ENCODE measurements at regions not wholly inside any gene's neighbourhood (a gene's known extent, or its start where the extent isn't known, plus 50 kb on each side); places are given as distances from the start of the nearest gene placed in this dataset.

DNA sequence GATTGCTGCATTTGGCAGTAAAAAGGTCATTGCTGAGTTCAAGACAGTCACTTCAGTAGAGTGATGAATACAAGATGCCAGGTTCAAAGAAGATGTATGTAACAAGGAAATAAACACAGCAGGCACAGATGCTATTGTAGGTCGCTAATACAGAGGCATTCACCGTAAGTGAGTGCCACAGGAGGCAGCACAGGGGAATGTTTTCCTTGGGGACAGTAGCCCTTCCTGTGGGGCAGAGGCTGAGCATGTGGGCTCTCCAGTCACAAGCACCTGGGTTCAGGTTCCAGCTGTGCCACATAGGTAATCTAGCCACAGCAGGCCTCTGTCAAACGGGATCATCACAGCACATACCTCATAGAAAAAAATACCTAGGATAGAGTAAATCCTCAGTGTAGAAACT is 86.3 kb downstream of the RSL24D1 start:
- H4K8ac ChIP-seq (ENCODE audit: low read depth, low read length) = no peak overlapping the region
- H3K9ac ChIP-seq (ENCODE audit: low read length) = no peak overlapping the region
- H3K56ac ChIP-seq (ENCODE audit: low read length) = no peak overlapping the region
- no peaks in the 10 kb centered on the region for H3K79me2 ChIP-seq (ENCODE audit: control insufficient read depth, insufficient read depth, low read length)
- H3K18ac ChIP-seq (ENCODE audit: low read length) = no peak overlapping the region
- H3K27ac ChIP-seq (ENCODE audit: low read depth, low read length) = no peak overlapping the region
- no peak overlapping the region for H2BK5ac ChIP-seq (ENCODE audit: low read length)
- H3K4ac ChIP-seq (ENCODE audit: low read depth, low read length) = no peak overlapping the region
- H3K4me1 ChIP-seq (ENCODE audit: control insufficient read depth, low read depth, low read length) = no peaks in the 10 kb centered on the region
- H3K23ac ChIP-seq (ENCODE audit: low read length) = no peak overlapping the region
- WGBS (ENCODE audit: extremely low coverage, insufficient coverage, low lambda C conversion rate) = no CpG with 5 or more reads among the region's 3 CpGs
- no peak overlapping the region for H2AK5ac ChIP-seq (ENCODE audit: low read length)
- H3K4me2 ChIP-seq (ENCODE audit: low read length) = no peak overlapping the region
- no peak overlapping the region for H4K5ac ChIP-seq (ENCODE audit: low read length)
- H3K27me3 ChIP-seq (ENCODE audit: insufficient read depth, low read length, poor library complexity) = no peaks in the 10 kb centered on the region
- peak; percentile 53 for DNase-seq
- no peak overlapping the region for H2BK15ac ChIP-seq (replicated peaks; ENCODE audit: low read depth)
- no peaks in the 10 kb centered on the region for H3K36me3 ChIP-seq (ENCODE audit: control insufficient read depth, insufficient read depth, low read length)
- no peaks in the 10 kb centered on the region for H3K79me1 ChIP-seq (ENCODE audit: low read length)
- no peak overlapping the region for H2BK120ac ChIP-seq (ENCODE audit: low read depth, low read length)
- H3K4me3 ChIP-seq (ENCODE audit: low read length) = no peak overlapping the region

DNA sequence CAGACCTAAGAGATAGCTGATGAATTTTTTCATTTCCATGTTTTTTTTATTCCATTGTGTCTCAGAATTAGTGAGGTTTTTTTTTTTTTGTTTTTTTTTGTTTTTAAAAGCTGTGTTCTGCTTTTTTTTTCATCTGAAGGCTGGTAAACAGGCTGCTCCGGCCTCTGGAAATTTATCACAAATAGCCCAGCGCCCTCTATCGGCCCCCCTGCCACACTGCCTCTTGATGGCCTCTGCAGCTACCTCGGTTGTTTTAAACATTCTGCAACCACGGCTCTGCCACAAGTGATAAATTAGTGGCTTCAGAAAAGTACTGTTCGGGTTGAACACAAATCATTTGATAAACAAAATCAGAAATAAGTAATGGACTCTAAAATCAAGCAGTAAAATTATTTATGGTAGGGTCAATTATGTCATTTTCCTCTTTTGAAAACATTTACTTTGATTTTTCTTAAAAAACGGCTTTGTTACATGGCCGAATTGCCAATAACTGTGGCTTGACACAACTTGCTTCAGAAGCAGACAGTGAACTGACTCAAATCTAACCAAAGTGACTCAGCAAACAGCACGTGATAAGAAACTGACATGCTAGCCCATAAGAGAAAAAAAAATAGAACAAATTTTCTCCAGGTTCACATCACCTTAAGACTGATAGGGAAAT is 87.8 kb downstream of the RSL24D1 start:
- Histone ChIP-seq H4K5ac (ENCODE audit: low read length) (no peak overlapping the region), H3K36me3 (ENCODE audit: control insufficient read depth, insufficient read depth, low read length) (no peaks in the 10 kb centered on the region), H3K79me2 (ENCODE audit: control insufficient read depth, insufficient read depth, low read length) (no peaks in the 10 kb centered on the region), H4K8ac (ENCODE audit: low read depth, low read length) (no peak overlapping the region), H3K18ac (ENCODE audit: low read length) (no peak overlapping the region), H2BK5ac (ENCODE audit: low read length) (no peak overlapping the region), H3K79me1 (ENCODE audit: low read length) (no peaks in the 10 kb centered on the region), H2AK5ac (ENCODE audit: low read length) (no peak overlapping the region), H3K56ac (ENCODE audit: low read length) (no peak overlapping the region), H2BK15ac (replicated peaks; ENCODE audit: low read depth) (no peak overlapping the region), H3K23ac (ENCODE audit: low read length) (no peak overlapping the region), H3K27ac (ENCODE audit: low read depth, low read length) (no peak overlapping the region), H3K9ac (ENCODE audit: low read length) (no peak overlapping the region), H3K4ac (ENCODE audit: low read depth, low read length) (no peak overlapping the region), H3K4me2 (ENCODE audit: low read length) (no peak overlapping the region), H2BK120ac (ENCODE audit: low read depth, low read length) (no peak overlapping the region), H3K4me1 (ENCODE audit: control insufficient read depth, low read depth, low read length) (no peaks in the 10 kb centered on the region), H3K27me3 (ENCODE audit: insufficient read depth, low read length, poor library complexity) (no peaks in the 10 kb centered on the region), H3K4me3 (ENCODE audit: low read length) (no peak overlapping the region)
- no CpG with 5 or more reads among the region's 9 CpGs for WGBS (ENCODE audit: extremely low coverage, insufficient coverage, low lambda C conversion rate)
- DNase-seq = peak; percentile 72

DNA sequence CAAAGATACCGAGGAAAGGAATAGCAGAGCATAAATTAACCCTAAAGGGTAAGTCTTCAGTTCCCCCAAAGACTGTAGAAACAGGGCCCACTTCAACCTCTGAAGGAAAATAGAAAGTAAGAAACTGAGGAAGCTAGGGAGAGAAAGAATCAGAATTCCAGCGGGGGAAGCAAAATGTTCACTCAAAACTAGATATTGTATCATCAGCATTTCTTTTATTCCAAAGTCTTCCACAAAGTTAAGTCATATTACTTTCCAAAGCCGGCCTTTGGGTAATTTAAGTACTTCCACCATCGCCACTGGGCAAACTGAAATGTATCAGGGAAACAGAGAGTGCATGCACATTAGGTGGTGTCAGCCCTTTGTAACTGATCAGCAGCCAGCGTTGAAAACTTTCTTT is 88.3 kb downstream of the RSL24D1 start:
- H3K4me2 ChIP-seq (ENCODE audit: low read length) = no peak overlapping the region
- no peak for DNase-seq
- WGBS (ENCODE audit: extremely low coverage, insufficient coverage, low lambda C conversion rate) = no CpG with 5 or more reads among the region's 5 CpGs

DNA sequence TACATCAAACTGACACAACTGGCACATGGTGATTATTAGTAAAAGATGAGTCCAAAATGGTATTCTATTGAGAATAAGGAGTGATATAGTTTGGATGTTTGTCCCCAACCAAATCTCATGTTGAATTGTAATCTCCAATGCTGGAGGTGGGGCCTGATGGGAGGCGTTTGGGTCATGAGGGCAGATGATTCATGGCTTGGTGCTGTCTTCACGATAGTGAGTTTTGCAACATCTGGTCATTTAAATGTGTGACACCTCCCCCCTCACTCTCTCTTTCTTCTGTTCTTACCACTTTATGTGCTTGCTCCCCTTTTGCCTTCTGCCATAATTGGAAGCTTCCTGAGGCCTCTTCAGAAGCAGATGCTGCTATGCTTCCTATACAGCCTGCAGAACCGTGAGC is 90.6 kb downstream of the RSL24D1 start:
- no peak overlapping the region for H3K18ac ChIP-seq (ENCODE audit: low read length)
- H3K27ac ChIP-seq (ENCODE audit: low read depth, low read length) = no peak overlapping the region
- no peak overlapping the region for H3K4me2 ChIP-seq (ENCODE audit: low read length)
- H3K4me3 ChIP-seq (ENCODE audit: low read length) = no peak overlapping the region
- H3K23ac ChIP-seq (ENCODE audit: low read length) = no peak overlapping the region
- H3K79me1 ChIP-seq (ENCODE audit: low read length) = no peaks in the 10 kb centered on the region
- no peak overlapping the region for H3K9ac ChIP-seq (ENCODE audit: low read length)
- H3K56ac ChIP-seq (ENCODE audit: low read length) = no peak overlapping the region
- H3K4ac ChIP-seq (ENCODE audit: low read depth, low read length) = no peak overlapping the region
- H2BK15ac ChIP-seq (replicated peaks; ENCODE audit: low read depth) = no peak overlapping the region
- H3K4me1 ChIP-seq (ENCODE audit: control insufficient read depth, low read depth, low read length) = no peaks in the 10 kb centered on the region
- H2AK5ac ChIP-seq (ENCODE audit: low read length) = no peak overlapping the region
- no peak for DNase-seq
- H4K8ac ChIP-seq (ENCODE audit: low read depth, low read length) = no peak overlapping the region
- no peak overlapping the region for H2BK5ac ChIP-seq (ENCODE audit: low read length)
- WGBS (ENCODE audit: extremely low coverage, insufficient coverage, low lambda C conversion rate) = no CpG with 5 or more reads among the region's 3 CpGs
- H3K27me3 ChIP-seq (ENCODE audit: insufficient read depth, low read length, poor library complexity) = no peaks in the 10 kb centered on the region
- H3K36me3 ChIP-seq (ENCODE audit: control insufficient read depth, insufficient read depth, low read length) = no peaks in the 10 kb centered on the region
- H2BK120ac ChIP-seq (ENCODE audit: low read depth, low read length) = no peak overlapping the region
- no peak overlapping the region for H4K5ac ChIP-seq (ENCODE audit: low read length)
- no peaks in the 10 kb centered on the region for H3K79me2 ChIP-seq (ENCODE audit: control insufficient read depth, insufficient read depth, low read length)

More for the DNA sequence above, 88.3 kb downstream of the RSL24D1 start:
- Histone ChIP-seq H2BK15ac (replicated peaks; ENCODE audit: low read depth) (no peak overlapping the region), H3K18ac (ENCODE audit: low read length) (no peak overlapping the region), H3K36me3 (ENCODE audit: control insufficient read depth, insufficient read depth, low read length) (no peaks in the 10 kb centered on the region), H3K27me3 (ENCODE audit: insufficient read depth, low read length, poor library complexity) (no peaks in the 10 kb centered on the region), H3K4me3 (ENCODE audit: low read length) (no peak overlapping the region), H3K79me1 (ENCODE audit: low read length) (no peaks in the 10 kb centered on the region), H3K9ac (ENCODE audit: low read length) (no peak overlapping the region), H3K79me2 (ENCODE audit: control insufficient read depth, insufficient read depth, low read length) (no peaks in the 10 kb centered on the region), H4K8ac (ENCODE audit: low read depth, low read length) (no peak overlapping the region), H2AK5ac (ENCODE audit: low read length) (no peak overlapping the region), H3K56ac (ENCODE audit: low read length) (no peak overlapping the region), H3K27ac (ENCODE audit: low read depth, low read length) (no peak overlapping the region), H4K5ac (ENCODE audit: low read length) (no peak overlapping the region), H3K4ac (ENCODE audit: low read depth, low read length) (no peak overlapping the region), H2BK120ac (ENCODE audit: low read depth, low read length) (no peak overlapping the region), H3K23ac (ENCODE audit: low read length) (no peak overlapping the region), H2BK5ac (ENCODE audit: low read length) (no peak overlapping the region), H3K4me1 (ENCODE audit: control insufficient read depth, low read depth, low read length) (no peaks in the 10 kb centered on the region)

DNA sequence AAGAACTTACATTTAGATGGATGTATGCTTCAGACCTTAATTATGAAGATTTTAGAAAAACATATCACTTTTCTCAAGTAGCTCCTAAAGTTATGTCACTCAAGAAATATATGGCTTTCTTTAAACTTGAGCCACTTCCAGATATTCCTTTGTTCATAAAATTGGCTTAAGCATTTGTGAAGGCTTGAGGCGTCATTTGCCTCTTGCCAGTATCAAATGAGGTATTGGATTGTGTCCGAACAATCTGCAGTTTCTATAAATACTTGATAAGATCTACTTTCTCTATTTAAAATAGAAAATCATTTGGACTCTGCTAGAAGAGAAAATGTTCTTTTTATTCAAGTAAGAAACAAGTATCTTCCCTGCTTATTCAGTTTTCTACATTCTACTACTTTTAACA is 102.6 kb downstream of the RSL24D1 start:
- no peak overlapping the region for H2BK120ac ChIP-seq (ENCODE audit: low read depth, low read length)
- WGBS (ENCODE audit: extremely low coverage, insufficient coverage, low lambda C conversion rate) = no CpG with 5 or more reads among the region's 2 CpGs
- no peaks in the 10 kb centered on the region for H3K79me2 ChIP-seq (ENCODE audit: control insufficient read depth, insufficient read depth, low read length)
- H3K4me3 ChIP-seq (ENCODE audit: low read length) = no peak overlapping the region
- no peak overlapping the region for H3K4me2 ChIP-seq (ENCODE audit: low read length)
- no peak overlapping the region for H3K9ac ChIP-seq (ENCODE audit: low read length)
- H3K56ac ChIP-seq (ENCODE audit: low read length) = no peak overlapping the region
- no peaks in the 10 kb centered on the region for H3K79me1 ChIP-seq (ENCODE audit: low read length)
- H4K5ac ChIP-seq (ENCODE audit: low read length) = no peak overlapping the region
- no peak overlapping the region for H4K8ac ChIP-seq (ENCODE audit: low read depth, low read length)
- no peaks in the 10 kb centered on the region for H3K36me3 ChIP-seq (ENCODE audit: control insufficient read depth, insufficient read depth, low read length)
- H3K27me3 ChIP-seq (ENCODE audit: insufficient read depth, low read length, poor library complexity) = no peaks in the 10 kb centered on the region
- H2AK5ac ChIP-seq (ENCODE audit: low read length) = no peak overlapping the region
- no peak overlapping the region for H3K4ac ChIP-seq (ENCODE audit: low read depth, low read length)
- no peak overlapping the region for H3K27ac ChIP-seq (ENCODE audit: low read depth, low read length)
- DNase-seq = no peak
- no peak overlapping the region for H2BK5ac ChIP-seq (ENCODE audit: low read length)
- H2BK15ac ChIP-seq (replicated peaks; ENCODE audit: low read depth) = no peak overlapping the region
- H3K4me1 ChIP-seq (ENCODE audit: control insufficient read depth, low read depth, low read length) = no peaks in the 10 kb centered on the region
- no peak overlapping the region for H3K18ac ChIP-seq (ENCODE audit: low read length)
- H3K23ac ChIP-seq (ENCODE audit: low read length) = no peak overlapping the region

DNA sequence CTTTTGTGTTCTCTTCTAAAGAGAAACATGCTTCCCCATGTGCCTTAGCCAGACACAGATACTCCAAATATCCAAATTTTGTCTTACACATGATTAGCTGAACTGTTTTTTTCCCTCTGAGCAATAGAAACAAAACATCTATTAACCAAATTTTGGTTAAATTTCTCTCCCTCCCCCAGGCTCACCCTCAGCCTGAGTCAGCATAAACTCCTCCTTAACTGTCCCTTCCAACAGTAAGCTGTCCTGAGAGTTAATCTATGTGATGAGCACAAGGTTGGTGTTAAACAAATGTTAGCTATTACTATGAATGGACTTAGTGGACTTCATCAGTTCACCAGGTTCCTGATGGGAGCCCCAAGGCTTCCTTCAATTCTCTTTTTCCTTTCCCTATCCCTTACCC is 108.5 kb downstream of the RSL24D1 start:
- Histone ChIP-seq H3K4me3 (ENCODE audit: low read length) (no peak overlapping the region), H3K4me2 (ENCODE audit: low read length) (no peak overlapping the region), H4K5ac (ENCODE audit: low read length) (no peak overlapping the region)

More for the DNA sequence above, 108.5 kb downstream of the RSL24D1 start:
- Histone ChIP-seq H3K4me1 (ENCODE audit: control insufficient read depth, low read depth, low read length) (no peaks in the 10 kb centered on the region), H3K27me3 (ENCODE audit: insufficient read depth, low read length, poor library complexity) (no peaks in the 10 kb centered on the region), H3K36me3 (ENCODE audit: control insufficient read depth, insufficient read depth, low read length) (no peaks in the 10 kb centered on the region), H2BK15ac (replicated peaks; ENCODE audit: low read depth) (no peak overlapping the region), H3K27ac (ENCODE audit: low read depth, low read length) (no peak overlapping the region), H3K56ac (ENCODE audit: low read length) (no peak overlapping the region), H3K23ac (ENCODE audit: low read length) (no peak overlapping the region), H2BK5ac (ENCODE audit: low read length) (no peak overlapping the region), H2AK5ac (ENCODE audit: low read length) (no peak overlapping the region), H2BK120ac (ENCODE audit: low read depth, low read length) (no peak overlapping the region), H3K9ac (ENCODE audit: low read length) (no peak overlapping the region), H4K8ac (ENCODE audit: low read depth, low read length) (no peak overlapping the region), H3K79me2 (ENCODE audit: control insufficient read depth, insufficient read depth, low read length) (no peaks in the 10 kb centered on the region), H3K4ac (ENCODE audit: low read depth, low read length) (no peak overlapping the region), H3K18ac (ENCODE audit: low read length) (no peak overlapping the region), H3K79me1 (ENCODE audit: low read length) (no peaks in the 10 kb centered on the region)
- no peak for DNase-seq

All from mesendoderm (in vitro differentiated cells).